Sigmoid colon (tissue), 4 donors: ENCODE measurements at regions not wholly inside any gene's neighbourhood (a gene's known extent, or its start where the extent isn't known, plus 50 kb on each side); places are given as distances from the start of the nearest gene placed in this dataset.

Experiments
- CTCF ChIP-seq, 4 experiments: fragments of 450-650 bp in 3 of 4; fragments of 200-600 bp in 1 of 4; IDR thresholded peaks; one replicate each; pipeline ENCODE4 v1.5.1; 2016 to 2019; ENCODE audit warnings: antibody characterized with exemption in 4 of 4, mild to moderate bottlenecking in 3 of 4, moderate library complexity in 2 of 4
- POLR2A ChIP-seq, 2 donors: fragments of 450-650 bp; IDR thresholded peaks; one replicate each; pipeline ENCODE4 v1.6.1; 2016; ENCODE audit warnings: antibody characterized with exemption in 2 of 2, mild to moderate bottlenecking in 2 of 2, moderate library complexity in 2 of 2
- POLR2AphosphoS5 ChIP-seq, 4 donors: sonication (generic); formaldehyde crosslinking; IDR thresholded peaks; one replicate each; pipeline ENCODE4 v1.6.1; 2017; ENCODE audit warnings: antibody characterized with exemption in 4 of 4

DNA sequence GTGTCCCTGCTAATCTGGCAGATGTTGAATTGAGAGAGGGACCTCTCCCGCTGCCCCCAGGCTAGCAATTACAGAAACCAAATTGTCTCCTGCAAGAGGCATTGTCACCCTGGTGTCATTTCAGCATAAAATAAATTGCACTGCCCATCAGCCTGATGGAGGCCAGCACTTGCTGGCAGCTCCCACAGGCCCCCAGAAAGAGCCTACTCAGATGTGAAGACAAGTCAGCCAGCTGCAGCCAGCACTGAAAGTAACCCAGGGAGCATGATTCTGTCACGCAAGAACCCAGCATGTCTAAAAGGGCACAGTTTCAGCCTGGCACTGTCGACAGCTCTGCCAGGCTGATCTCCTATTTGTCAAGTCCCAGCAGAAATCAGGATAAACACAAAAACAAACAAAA, 110.3 kb upstream of the CTTNBP2NL start:
- TF ChIP-seq CTCF (IDR thresholded peaks at IDR 0.05) (no peak), POLR2A (IDR thresholded peaks at IDR 0.05) (no peak), POLR2AphosphoS5 (IDR thresholded peaks at IDR 0.05) (no peak)
